PFSK-1 (cell line): ENCODE measurements at regions not wholly inside any gene's neighbourhood (a gene's known extent, or its start where the extent isn't known, plus 50 kb on each side); places are given as distances from the start of the nearest gene placed in this dataset.

ENCODE experiments used
- POLR2AphosphoS5 ChIP-seq: IDR thresholded peaks from 2 replicates; pipeline ENCODE4 v1.6.1; 2012; ENCODE audit warnings: low read depth, mild to moderate bottlenecking, control low read depth, low read length, moderate library complexity
- REST ChIP-seq, 2 experiments: IDR thresholded peaks; 2 replicates each; pipeline versions ENCODE4 v1.6.1 to v1.8.0; 2011 to 2012; ENCODE audit warnings: low read depth in 2 of 2, low read length in 2 of 2, control low read depth in 1 of 2, inconsistent platforms in 1 of 2, mild to moderate bottlenecking in 1 of 2, moderate library complexity in 1 of 2; ENCODE audit not compliant: insufficient read depth in 1 of 2
- SIN3A ChIP-seq: IDR thresholded peaks from 2 replicates; pipeline ENCODE4 v1.6.1; 2012; ENCODE audit warnings: mild to moderate bottlenecking, low read length, moderate library complexity, borderline replicate concordance; ENCODE audit not compliant: insufficient read depth
- TAF1 ChIP-seq: IDR thresholded peaks from 2 replicates; pipeline ENCODE4 v1.6.1; 2012; ENCODE audit warnings: low read length, control low read depth, borderline replicate concordance; ENCODE audit not compliant: insufficient read depth

- no peak for TF ChIP-seq TAF1
- TF ChIP-seq POLR2AphosphoS5, result no peak
- TF ChIP-seq REST (IDR thresholded peaks at IDR 0.05; ENCODE audit: insufficient read depth in 1 of 2, low read depth in 2 of 2, low read length in 2 of 2), result no peak
- TF ChIP-seq SIN3A, result no peak
These were observed 179.0 kb downstream of the PMP22 start for GRCh38 chr17:15085890-15086677.
